NCI-H2171 (cell line): ENCODE measurements at regions not wholly inside any gene's neighbourhood (a gene's known extent, or its start where the extent isn't known, plus 50 kb on each side); places are given as distances from the start of the nearest gene placed in this dataset.
A peak's percentile ranks its signal among the peaks of the same experiment; 100 is the strongest.
"Not testable (repeated sequence)": the region's sequence is repeated elsewhere in the genome, so short reads cannot be mapped to it uniquely, and the experiment has no call there.

Source experiments
- DNase-seq: peaks from one replicate; lab custom pipeline; 2025; lab: John Stamatoyannopoulos, UW

GRCh38 chr7:125834421-125834820 lies 904.8 kb upstream of the POT1 start:
- no peak for DNase-seq

GRCh38 chr7:125833839-125834238 lies 904.2 kb upstream of the POT1 start:
- no peak for DNase-seq

- no peak for DNase-seq
These were observed 901.1 kb upstream of the POT1 start for GRCh38 chr7:125830743-125831142.

- DNase-seq = no peak
These were observed 898.6 kb upstream of the POT1 start for GRCh38 chr7:125828153-125828700.

GRCh38 chr7:125823538-125823937 lies 893.9 kb upstream of the POT1 start:
- no peak for DNase-seq

GRCh38 chr7:125820495-125820894 lies 890.9 kb upstream of the POT1 start:
- no peak for DNase-seq

GRCh38 chr7:125814100-125814499 lies 884.5 kb upstream of the POT1 start:
- DNase-seq = peak; percentile 70

- DNase-seq = not testable (repeated sequence)
These were observed 876.9 kb upstream of the POT1 start for GRCh38 chr7:125806491-125806890.

- DNase-seq = no peak
These were observed 874.6 kb upstream of the POT1 start for GRCh38 chr7:125804273-125804672.

- DNase-seq = no peak
These were observed 850.5 kb upstream of the POT1 start for GRCh38 chr7:125780153-125780552.

GRCh38 chr7:125775317-125775716 lies 845.7 kb upstream of the POT1 start:
- peak; percentile 74 for DNase-seq

- DNase-seq = peak; percentile 78
These were observed 843.6 kb upstream of the POT1 start for GRCh38 chr7:125773113-125773785.

GRCh38 chr7:125747966-125748365 lies 818.3 kb upstream of the POT1 start:
- no peak for DNase-seq

- DNase-seq = no peak
These were observed 816.9 kb upstream of the POT1 start for GRCh38 chr7:125746510-125746909.

GRCh38 chr7:125727215-125727614 lies 797.6 kb upstream of the POT1 start:
- DNase-seq = no peak

GRCh38 chr7:125695626-125696025 lies 766.0 kb upstream of the POT1 start:
- DNase-seq = peak; percentile 55

- no peak for DNase-seq
These were observed 753.5 kb upstream of the POT1 start for GRCh38 chr7:125683156-125683555.

GRCh38 chr7:125681508-125681907 lies 751.9 kb upstream of the POT1 start:
- no peak for DNase-seq

- DNase-seq = no peak
These were observed 749.1 kb upstream of the POT1 start for GRCh38 chr7:125678771-125679170.

GRCh38 chr7:125675640-125676039 lies 746.0 kb upstream of the POT1 start:
- DNase-seq = no peak

GRCh38 chr7:125675169-125675568 lies 745.5 kb upstream of the POT1 start:
- no peak for DNase-seq

GRCh38 chr7:125670926-125671572 lies 741.4 kb upstream of the POT1 start:
- DNase-seq = no peak

- DNase-seq = no peak
These were observed 738.8 kb upstream of the POT1 start for GRCh38 chr7:125668321-125668993.
